ENCODE measurements at regions not wholly inside any gene's neighbourhood (a gene's known extent, or its start where the extent isn't known, plus 50 kb on each side); places are given as distances from the start of the nearest gene placed in this dataset.

- H3K27me3 ChIP-seq (replicated peaks; ENCODE audit: control insufficient read depth, insufficient read depth, low read length), result no peaks in the 10 kb centered on the region
- no peaks in the 10 kb centered on the region for H3K36me3 ChIP-seq (ENCODE audit: control insufficient read depth, insufficient read depth, low read length)
- TF ChIP-seq CTCF (IDR thresholded peaks at IDR 0.05; ENCODE audit: insufficient read depth, low read length, poor library complexity, severe bottlenecking), result no peak
- no peak for DNase-seq (ENCODE audit: extremely low read depth, insufficient read length)
- no peak overlapping the region for H3K4me3 ChIP-seq (replicated peaks; ENCODE audit: low read depth, low read length)
Observed at GRCh38 chr4:18878561-18878960, 857.0 kb upstream of the LCORL start.

GRCh38 chr4:18869166-18869565 is 847.6 kb upstream of the LCORL start:
- Histone ChIP-seq H3K36me3 (ENCODE audit: control insufficient read depth, insufficient read depth, low read length) (no peaks in the 10 kb centered on the region), H3K4me3 (replicated peaks; ENCODE audit: low read depth, low read length) (no peak overlapping the region), H3K27me3 (replicated peaks; ENCODE audit: control insufficient read depth, insufficient read depth, low read length) (no peaks in the 10 kb centered on the region)
- no peak for DNase-seq (ENCODE audit: extremely low read depth, insufficient read length)
- TF ChIP-seq CTCF (IDR thresholded peaks at IDR 0.05; ENCODE audit: insufficient read depth, low read length, poor library complexity, severe bottlenecking), result no peak

- no peaks in the 10 kb centered on the region for H3K36me3 ChIP-seq (ENCODE audit: control insufficient read depth, insufficient read depth, low read length)
- TF ChIP-seq CTCF (IDR thresholded peaks at IDR 0.05; ENCODE audit: insufficient read depth, low read length, poor library complexity, severe bottlenecking), result no peak
- H3K27me3 ChIP-seq (replicated peaks; ENCODE audit: control insufficient read depth, insufficient read depth, low read length), result no peaks in the 10 kb centered on the region
- DNase-seq (ENCODE audit: extremely low read depth, insufficient read length), result no peak
- H3K4me3 ChIP-seq (replicated peaks; ENCODE audit: low read depth, low read length), result no peak overlapping the region
Observed at GRCh38 chr4:18860836-18861530, 839.4 kb upstream of the LCORL start.

- no peak for TF ChIP-seq CTCF (IDR thresholded peaks at IDR 0.05; ENCODE audit: insufficient read depth, low read length, poor library complexity, severe bottlenecking)
- H3K4me3 ChIP-seq (replicated peaks; ENCODE audit: low read depth, low read length), result no peak overlapping the region
- no peak for DNase-seq (ENCODE audit: extremely low read depth, insufficient read length)
- no peaks in the 10 kb centered on the region for H3K27me3 ChIP-seq (replicated peaks; ENCODE audit: control insufficient read depth, insufficient read depth, low read length)
- H3K36me3 ChIP-seq (ENCODE audit: control insufficient read depth, insufficient read depth, low read length), result no peaks in the 10 kb centered on the region
Observed at GRCh38 chr4:18859468-18859867, 837.9 kb upstream of the LCORL start.

GRCh38 chr4:18858229-18858922 is 836.8 kb upstream of the LCORL start:
- no peak for DNase-seq (ENCODE audit: extremely low read depth, insufficient read length)
- H3K36me3 ChIP-seq (ENCODE audit: control insufficient read depth, insufficient read depth, low read length), result no peaks in the 10 kb centered on the region
- TF ChIP-seq CTCF (IDR thresholded peaks at IDR 0.05; ENCODE audit: insufficient read depth, low read length, poor library complexity, severe bottlenecking), result no peak
- no peaks in the 10 kb centered on the region for H3K27me3 ChIP-seq (replicated peaks; ENCODE audit: control insufficient read depth, insufficient read depth, low read length)
- H3K4me3 ChIP-seq (replicated peaks; ENCODE audit: low read depth, low read length), result no peak overlapping the region

All from GM06990 (cell line).